OCI-LY1 (cell line): ENCODE measurements at regions not wholly inside any gene's neighbourhood (a gene's known extent, or its start where the extent isn't known, plus 50 kb on each side); places are given as distances from the start of the nearest gene placed in this dataset.

Experiments used
- H2AFZ ChIP-seq: fragments of 200-600 bp; sonication (generic), shearing (Covaris generic); 2 replicates; pipeline ENCODE4 v1.6.0; 2014; ENCODE audit warnings: antibody characterized with exemption, mild to moderate bottlenecking, low read length
- H3F3A ChIP-seq: fragments of 200-600 bp; sonication (generic), shearing (Covaris generic); 2 replicates; pipeline ENCODE4 v1.6.0; 2014; ENCODE audit warnings: mild to moderate bottlenecking, antibody characterized with exemption, low read length, moderate library complexity; ENCODE audit not compliant: insufficient read depth
- H3K27ac ChIP-seq: fragments of 200-600 bp; sonication (generic); 2 replicates; pipeline ENCODE4 v1.5.1; 2014; ENCODE audit warnings: low read length, mixed run types, mild to moderate bottlenecking, low read depth; ENCODE audit not compliant: poor library complexity, severe bottlenecking
- H3K27me3 ChIP-seq: fragments of 200-600 bp; sonication (generic); 2 replicates; pipeline ENCODE4 v1.6.0; 2014; ENCODE audit warnings: antibody characterized with exemption, mild to moderate bottlenecking, low read length, moderate library complexity; ENCODE audit not compliant: insufficient read depth
- H3K36me3 ChIP-seq: fragments of 200-600 bp; sonication (generic); 2 replicates; pipeline ENCODE4 v1.6.1; 2014; ENCODE audit warnings: mild to moderate bottlenecking, antibody characterized with exemption, low read length, moderate library complexity, mixed read lengths; ENCODE audit not compliant: insufficient read depth
- H3K4me1 ChIP-seq: fragments of 200-600 bp; sonication (generic); 2 replicates; pipeline ENCODE4 v1.5.1; 2014; ENCODE audit warnings: mild to moderate bottlenecking, low read length, moderate library complexity; ENCODE audit not compliant: insufficient read depth, severe bottlenecking
- H3K4me2 ChIP-seq: fragments of 200-600 bp; sonication (generic), shearing (Covaris generic); 2 replicates; pipeline ENCODE4 v1.6.1; 2014; ENCODE audit warnings: low read length
- H3K4me3 ChIP-seq: fragments of 200-600 bp; sonication (generic); 2 replicates; pipeline ENCODE4 v1.5.1; 2014; ENCODE audit warnings: low read length, low read depth, mild to moderate bottlenecking, mixed read lengths; ENCODE audit not compliant: poor library complexity, severe bottlenecking
- H3K79me2 ChIP-seq: fragments of 200-600 bp; shearing (Covaris generic); 2 replicates; pipeline ENCODE4 v1.6.1; 2016; ENCODE audit warnings: mixed run types, low read length, mixed read lengths; ENCODE audit not compliant: insufficient read depth
- H3K9ac ChIP-seq: fragments of 200-600 bp; sonication (generic), shearing (Covaris generic); 2 replicates; pipeline ENCODE4 v1.6.1; 2014; ENCODE audit warnings: mild to moderate bottlenecking, low read length, mixed read lengths
- H3K9me2 ChIP-seq: fragments of 200-600 bp; sonication (generic), shearing (Covaris generic); 2 replicates; pipeline ENCODE4 v1.6.1; 2014; ENCODE audit warnings: low read depth, mild to moderate bottlenecking, low read length, mixed read lengths
- H3K9me3 ChIP-seq: fragments of 200-600 bp; shearing (Covaris generic); 2 replicates; pipeline ENCODE4 v1.6.1; 2014; ENCODE audit warnings: low read length, mixed read lengths
- H4K20me1 ChIP-seq: fragments of 200-600 bp; sonication (generic), shearing (Covaris generic); 2 replicates; pipeline ENCODE4 v1.6.0; 2016; ENCODE audit warnings: mild to moderate bottlenecking, low read length; ENCODE audit not compliant: insufficient read depth
- CTCF ChIP-seq: fragments of 200-600 bp; sonication (generic), shearing (Covaris generic); IDR thresholded peaks from 2 replicates; pipeline ENCODE4 v1.5.1; 2017; ENCODE audit warnings: mild to moderate bottlenecking, antibody characterized with exemption, low read length, moderate library complexity, mixed read lengths
- EZH2 ChIP-seq: fragments of 200-600 bp; sonication (generic), shearing (Covaris generic); IDR thresholded peaks from 2 replicates; pipeline ENCODE4 v1.8.0; 2017; ENCODE audit warnings: borderline replicate concordance, mixed run types, mild to moderate bottlenecking, antibody characterized with exemption, low read length, moderate library complexity, mixed read lengths

- H3K27ac ChIP-seq, result no peak overlapping the region
- H3K4me3 ChIP-seq, result no peak overlapping the region
- no peak overlapping the region for H3K9ac ChIP-seq
- no peaks in the 10 kb centered on the region for H3F3A ChIP-seq
- no peak for TF ChIP-seq CTCF
- no peak for TF ChIP-seq EZH2
- no peaks in the 10 kb centered on the region for H3K27me3 ChIP-seq
- no peaks in the 10 kb centered on the region for H3K9me3 ChIP-seq
- no peaks in the 10 kb centered on the region for H3K79me2 ChIP-seq
- H2AFZ ChIP-seq, result no peak overlapping the region
- H3K4me1 ChIP-seq, result no peaks in the 10 kb centered on the region
- H3K4me2 ChIP-seq, result no peak overlapping the region
- H3K9me2 ChIP-seq, result no peaks in the 10 kb centered on the region
- H3K36me3 ChIP-seq, result no peaks in the 10 kb centered on the region
- H4K20me1 ChIP-seq, result no peaks in the 10 kb centered on the region
These were observed 550.1 kb upstream of the ZNF462 start for GRCh38 chr9:106312906-106313305.

GRCh38 chr9:106314476-106314875 is 548.5 kb upstream of the ZNF462 start:
- Histone ChIP-seq H3K4me1 (no peaks in the 10 kb centered on the region), H3F3A (no peaks in the 10 kb centered on the region), H3K36me3 (no peaks in the 10 kb centered on the region), H3K9ac (no peak overlapping the region), H3K9me2 (no peaks in the 10 kb centered on the region), H3K27ac (no peak overlapping the region), H2AFZ (no peak overlapping the region), H3K4me2 (no peak overlapping the region), H3K9me3 (no peaks in the 10 kb centered on the region), H4K20me1 (no peaks in the 10 kb centered on the region), H3K27me3 (no peaks in the 10 kb centered on the region), H3K79me2 (no peaks in the 10 kb centered on the region), H3K4me3 (no peak overlapping the region)
- TF ChIP-seq CTCF (no peak), EZH2 (no peak)

- Histone ChIP-seq H3K4me3 (no peak overlapping the region), H3K9me2 (no peaks in the 10 kb centered on the region), H3K9me3 (no peaks in the 10 kb centered on the region), H3K27me3 (no peaks in the 10 kb centered on the region), H4K20me1 (no peaks in the 10 kb centered on the region), H3K4me2 (no peak overlapping the region), H2AFZ (no peak overlapping the region), H3K9ac (no peak overlapping the region), H3F3A (no peaks in the 10 kb centered on the region), H3K27ac (no peak overlapping the region), H3K36me3 (no peaks in the 10 kb centered on the region), H3K4me1 (no peaks in the 10 kb centered on the region), H3K79me2 (no peaks in the 10 kb centered on the region)
- TF ChIP-seq CTCF (no peak), EZH2 (no peak)
These were observed 541.4 kb upstream of the ZNF462 start for GRCh38 chr9:106321394-106322180.
